Activated naive CD4-positive, alpha-beta T cell treated with anti-CD3 and anti-CD28 coated beads for 36 hours (primary cell): ENCODE measurements at regions not wholly inside any gene's neighbourhood (a gene's known extent, or its start where the extent isn't known, plus 50 kb on each side); places are given as distances from the start of the nearest gene placed in this dataset.

Experiments used
- CTCF ChIA-PET: fragments of 350-600 bp; sonication (Branson Sonifier 250); formaldehyde crosslinking; loops from one replicate; lab custom pipeline; 2021; ENCODE audit warnings: antibody characterized with exemption; lab: Charles Lee
- DNase-seq: peaks from one replicate; pipeline ENCODE4 v3.0.0-alpha.2; 2020
- H3K27ac Mint-ChIP-seq: one replicate; pipeline ENCODE4 v1.8.0; 2021; ENCODE audit warnings: mild to moderate bottlenecking, mixed read lengths
- H3K27me3 Mint-ChIP-seq: one replicate; pipeline ENCODE4 v1.8.0; 2021; ENCODE audit warnings: low read depth, mixed read lengths
- H3K36me3 Mint-ChIP-seq: one replicate; pipeline ENCODE4 v1.8.0; 2021; ENCODE audit warnings: low read depth, mixed read lengths
- H3K4me1 Mint-ChIP-seq: one replicate; pipeline ENCODE4 v1.8.0; 2021; ENCODE audit warnings: low read depth, mixed read lengths
- H3K4me3 Mint-ChIP-seq: one replicate; pipeline ENCODE4 v1.8.0; 2021; ENCODE audit warnings: mild to moderate bottlenecking, moderate library complexity, mixed read lengths
- H3K9me3 Mint-ChIP-seq: one replicate; pipeline ENCODE4 v1.8.0; 2021; ENCODE audit warnings: mixed read lengths
- intact Hi-C: fragments of 100-400 bp; cut with micrococcal nuclease; formaldehyde crosslinking; loops from one replicate; pipeline ENCODE4 v1.15.1; 2023

GRCh38 chr7:1372671-1373379 is 86.4 kb downstream of the MICALL2 start:
- no peak overlapping the region for H3K4me3 Mint-ChIP-seq
- no peaks in the 10 kb centered on the region for H3K9me3 Mint-ChIP-seq
- CTCF ChIA-PET, result interaction anchor here (0.5 to 1.0 kb wide), 3 partner anchors 9 to 1237 kb away, joined by 3 to 5 read pairs (median 4); no protein-coding TSS in a partner anchor
- H3K36me3 Mint-ChIP-seq, result no peaks in the 10 kb centered on the region
- peaks cover 26% of the 10 kb centered on the region for H3K27me3 Mint-ChIP-seq
- H3K4me1 Mint-ChIP-seq, result no peaks in the 10 kb centered on the region
- intact Hi-C loops, result no loop called here
- H3K27ac Mint-ChIP-seq, result no peak overlapping the region
- no peak for DNase-seq

GRCh38 chr7:1377111-1377909 is 82.0 kb downstream of the MICALL2 start:
- no peak overlapping the region for H3K4me3 Mint-ChIP-seq
- H3K27ac Mint-ChIP-seq, result no peak overlapping the region
- no peaks in the 10 kb centered on the region for H3K36me3 Mint-ChIP-seq
- intact Hi-C loops, result no loop called here
- no peaks in the 10 kb centered on the region for H3K9me3 Mint-ChIP-seq
- no peaks in the 10 kb centered on the region for H3K4me1 Mint-ChIP-seq
- CTCF ChIA-PET, result no interaction called here
- H3K27me3 Mint-ChIP-seq, result peaks cover 9% of the 10 kb centered on the region
- no peak for DNase-seq

DNA sequence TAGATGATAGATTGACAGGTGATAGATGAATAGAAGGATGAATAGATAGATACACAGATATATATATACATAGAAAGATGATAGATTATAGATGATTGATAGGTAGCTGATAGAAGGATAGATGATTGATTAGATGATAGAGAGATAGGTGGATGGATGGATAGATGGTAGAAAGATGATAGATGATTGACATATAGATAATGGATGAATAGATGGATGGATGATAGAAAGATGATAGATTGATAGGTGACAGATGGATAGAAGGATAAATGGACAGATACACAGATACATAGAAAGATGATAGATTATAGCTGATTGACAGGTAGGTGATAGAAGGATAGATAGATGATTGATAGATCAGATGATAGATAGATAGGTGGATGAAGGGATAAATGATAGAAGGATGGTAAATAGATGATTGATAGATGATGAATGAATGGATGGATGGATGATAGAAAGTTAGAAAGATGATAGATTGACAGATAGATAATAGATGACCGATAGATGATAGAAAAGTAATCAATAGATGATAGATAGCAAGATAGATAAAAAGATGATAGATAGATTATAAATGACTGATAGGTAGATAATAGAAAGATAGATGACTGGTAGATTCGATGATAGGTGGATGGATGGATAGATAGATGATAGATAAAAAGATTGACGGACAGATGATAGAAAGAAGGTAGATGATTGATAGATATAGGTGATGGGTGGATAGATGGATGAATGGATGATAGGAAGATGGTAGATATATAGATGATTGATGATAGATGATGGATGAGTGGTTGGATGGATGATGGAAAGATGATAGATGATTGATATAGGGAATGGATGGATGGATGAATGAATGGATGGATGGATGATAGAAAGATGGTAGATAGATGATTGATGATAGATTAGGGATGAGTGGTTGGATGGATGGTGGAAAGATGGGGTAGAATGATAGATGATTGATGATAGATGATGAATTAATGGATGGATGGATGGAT is 80.4 kb downstream of the MICALL2 start:
- peaks cover 2% of the 10 kb centered on the region for H3K27me3 Mint-ChIP-seq
- intact Hi-C loops, result no loop called here
- no peak for DNase-seq
- CTCF ChIA-PET, result no interaction called here
- no peak overlapping the region for H3K27ac Mint-ChIP-seq
- H3K4me3 Mint-ChIP-seq, result no peak overlapping the region
- no peaks in the 10 kb centered on the region for H3K9me3 Mint-ChIP-seq
- H3K36me3 Mint-ChIP-seq, result no peaks in the 10 kb centered on the region
- no peaks in the 10 kb centered on the region for H3K4me1 Mint-ChIP-seq

GRCh38 chr7:1380231-1380815 is 78.9 kb downstream of the MICALL2 start:
- Mint-ChIP-seq H3K4me1 (no peaks in the 10 kb centered on the region), H3K27ac (no peak overlapping the region), H3K36me3 (no peaks in the 10 kb centered on the region), H3K27me3 (peaks cover 10% of the 10 kb centered on the region), H3K4me3 (no peak overlapping the region), H3K9me3 (peaks cover 2% of the 10 kb centered on the region)
- DNase-seq, result no peak
- CTCF ChIA-PET, result no interaction called here
- intact Hi-C loops, result no loop called here

GRCh38 chr7:1380821-1381580 is 78.3 kb downstream of the MICALL2 start:
- intact Hi-C loops, result no loop called here
- CTCF ChIA-PET, result interaction anchor here (0.7 kb wide), 1 partner anchor 35 kb away, joined by 4 read pairs; no protein-coding TSS in a partner anchor
- no peak for DNase-seq
- Mint-ChIP-seq H3K36me3 (no peaks in the 10 kb centered on the region), H3K9me3 (peaks cover 2% of the 10 kb centered on the region), H3K27ac (no peak overlapping the region), H3K27me3 (peaks cover 10% of the 10 kb centered on the region), H3K4me3 (no peak overlapping the region), H3K4me1 (no peaks in the 10 kb centered on the region)

GRCh38 chr7:1382553-1383397 is 76.5 kb downstream of the MICALL2 start:
- H3K4me1 Mint-ChIP-seq, result no peaks in the 10 kb centered on the region
- no peak overlapping the region for H3K4me3 Mint-ChIP-seq
- CTCF ChIA-PET, result interaction anchor here (1.0 kb wide), 1 partner anchor 10 kb away, joined by 3 read pairs; no protein-coding TSS in a partner anchor
- peaks cover 13% of the 10 kb centered on the region for H3K27me3 Mint-ChIP-seq
- H3K27ac Mint-ChIP-seq, result no peak overlapping the region
- intact Hi-C loops, result no loop called here
- peaks cover 2% of the 10 kb centered on the region for H3K9me3 Mint-ChIP-seq
- no peaks in the 10 kb centered on the region for H3K36me3 Mint-ChIP-seq
- no peak for DNase-seq

- intact Hi-C loops, result no loop called here
- Mint-ChIP-seq H3K36me3 (no peaks in the 10 kb centered on the region), H3K4me3 (no peak overlapping the region), H3K27me3 (peaks cover 15% of the 10 kb centered on the region), H3K27ac (no peak overlapping the region), H3K9me3 (peaks cover 2% of the 10 kb centered on the region), H3K4me1 (no peaks in the 10 kb centered on the region)
- CTCF ChIA-PET, result no interaction called here
- DNase-seq, result no peak
Measured at GRCh38 chr7:1383398-1384112, 75.7 kb downstream of the MICALL2 start.

DNA sequence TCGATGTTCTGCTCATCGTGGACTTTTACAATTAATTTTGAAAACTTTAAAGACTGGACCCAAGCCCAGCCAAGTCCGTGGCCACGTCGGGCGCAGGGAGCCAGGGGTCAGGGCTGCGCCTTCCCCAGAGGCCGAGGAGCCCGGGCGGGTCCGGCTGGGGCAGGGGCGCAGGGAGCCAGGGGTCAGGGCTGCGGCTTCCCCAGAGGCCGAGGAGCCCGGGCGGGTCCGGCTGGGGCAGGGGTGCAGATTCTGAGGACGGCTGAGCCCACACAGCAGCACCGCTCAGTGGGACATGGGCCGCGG is 75.2 kb downstream of the MICALL2 start:
- DNase-seq, result no peak
- CTCF ChIA-PET, result no interaction called here
- no peaks in the 10 kb centered on the region for H3K4me1 Mint-ChIP-seq
- H3K27me3 Mint-ChIP-seq, result peaks cover 17% of the 10 kb centered on the region
- H3K4me3 Mint-ChIP-seq, result no peak overlapping the region
- intact Hi-C loops, result no loop called here
- peaks cover 2% of the 10 kb centered on the region for H3K9me3 Mint-ChIP-seq
- H3K36me3 Mint-ChIP-seq, result no peaks in the 10 kb centered on the region
- no peak overlapping the region for H3K27ac Mint-ChIP-seq
